HepG2 (cell line): ENCODE measurements at regions not wholly inside any gene's neighbourhood (a gene's known extent, or its start where the extent isn't known, plus 50 kb on each side); places are given as distances from the start of the nearest gene placed in this dataset.

Experiments used
- FOSL1 ChIP-seq: sonication (generic); formaldehyde crosslinking; IDR thresholded peaks from 2 replicates; pipeline ENCODE4 v1.9.0; 2021; ENCODE audit warnings: missing genetic modification reagents, borderline replicate concordance
- IKZF1 ChIP-seq: fragments of 450-650 bp; IDR thresholded peaks from 2 replicates; pipeline ENCODE4 v1.7.1; 2016
- TF ChIP-seq, protein P1 (sequence below): sonication (generic); formaldehyde crosslinking; IDR thresholded peaks from 2 replicates; pipeline ENCODE4 v1.4.0; 2020; ENCODE audit warnings: mild to moderate bottlenecking, missing genetic modification reagents
- TF ChIP-seq, protein P2 (sequence below): sonication (generic); formaldehyde crosslinking; IDR thresholded peaks from 2 replicates; pipeline ENCODE4 v1.5.1; 2020; ENCODE audit warnings: missing genetic modification reagents, mild to moderate bottlenecking, borderline replicate concordance

DNA sequence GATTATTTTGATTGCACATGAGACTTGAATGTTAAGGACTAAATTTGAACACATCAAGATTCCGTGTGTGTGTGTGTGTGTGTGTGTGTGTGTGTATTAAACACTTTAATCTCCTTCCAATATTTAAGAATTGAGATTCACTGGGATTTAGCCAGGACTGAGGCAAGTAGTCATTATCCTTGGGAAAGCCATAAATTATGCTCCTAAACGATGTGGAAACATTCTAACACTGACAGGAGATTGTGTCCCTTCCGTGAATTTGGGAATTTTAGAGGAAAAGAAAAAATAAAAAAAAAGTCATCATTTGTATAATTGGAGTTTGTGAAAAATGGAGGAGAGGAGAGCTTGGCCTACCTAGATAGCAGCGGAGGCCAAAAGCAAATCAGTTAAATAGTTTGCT, 212.9 kb downstream of the DUSP6 start (continued):
- TF ChIP-seq, protein P1, sequence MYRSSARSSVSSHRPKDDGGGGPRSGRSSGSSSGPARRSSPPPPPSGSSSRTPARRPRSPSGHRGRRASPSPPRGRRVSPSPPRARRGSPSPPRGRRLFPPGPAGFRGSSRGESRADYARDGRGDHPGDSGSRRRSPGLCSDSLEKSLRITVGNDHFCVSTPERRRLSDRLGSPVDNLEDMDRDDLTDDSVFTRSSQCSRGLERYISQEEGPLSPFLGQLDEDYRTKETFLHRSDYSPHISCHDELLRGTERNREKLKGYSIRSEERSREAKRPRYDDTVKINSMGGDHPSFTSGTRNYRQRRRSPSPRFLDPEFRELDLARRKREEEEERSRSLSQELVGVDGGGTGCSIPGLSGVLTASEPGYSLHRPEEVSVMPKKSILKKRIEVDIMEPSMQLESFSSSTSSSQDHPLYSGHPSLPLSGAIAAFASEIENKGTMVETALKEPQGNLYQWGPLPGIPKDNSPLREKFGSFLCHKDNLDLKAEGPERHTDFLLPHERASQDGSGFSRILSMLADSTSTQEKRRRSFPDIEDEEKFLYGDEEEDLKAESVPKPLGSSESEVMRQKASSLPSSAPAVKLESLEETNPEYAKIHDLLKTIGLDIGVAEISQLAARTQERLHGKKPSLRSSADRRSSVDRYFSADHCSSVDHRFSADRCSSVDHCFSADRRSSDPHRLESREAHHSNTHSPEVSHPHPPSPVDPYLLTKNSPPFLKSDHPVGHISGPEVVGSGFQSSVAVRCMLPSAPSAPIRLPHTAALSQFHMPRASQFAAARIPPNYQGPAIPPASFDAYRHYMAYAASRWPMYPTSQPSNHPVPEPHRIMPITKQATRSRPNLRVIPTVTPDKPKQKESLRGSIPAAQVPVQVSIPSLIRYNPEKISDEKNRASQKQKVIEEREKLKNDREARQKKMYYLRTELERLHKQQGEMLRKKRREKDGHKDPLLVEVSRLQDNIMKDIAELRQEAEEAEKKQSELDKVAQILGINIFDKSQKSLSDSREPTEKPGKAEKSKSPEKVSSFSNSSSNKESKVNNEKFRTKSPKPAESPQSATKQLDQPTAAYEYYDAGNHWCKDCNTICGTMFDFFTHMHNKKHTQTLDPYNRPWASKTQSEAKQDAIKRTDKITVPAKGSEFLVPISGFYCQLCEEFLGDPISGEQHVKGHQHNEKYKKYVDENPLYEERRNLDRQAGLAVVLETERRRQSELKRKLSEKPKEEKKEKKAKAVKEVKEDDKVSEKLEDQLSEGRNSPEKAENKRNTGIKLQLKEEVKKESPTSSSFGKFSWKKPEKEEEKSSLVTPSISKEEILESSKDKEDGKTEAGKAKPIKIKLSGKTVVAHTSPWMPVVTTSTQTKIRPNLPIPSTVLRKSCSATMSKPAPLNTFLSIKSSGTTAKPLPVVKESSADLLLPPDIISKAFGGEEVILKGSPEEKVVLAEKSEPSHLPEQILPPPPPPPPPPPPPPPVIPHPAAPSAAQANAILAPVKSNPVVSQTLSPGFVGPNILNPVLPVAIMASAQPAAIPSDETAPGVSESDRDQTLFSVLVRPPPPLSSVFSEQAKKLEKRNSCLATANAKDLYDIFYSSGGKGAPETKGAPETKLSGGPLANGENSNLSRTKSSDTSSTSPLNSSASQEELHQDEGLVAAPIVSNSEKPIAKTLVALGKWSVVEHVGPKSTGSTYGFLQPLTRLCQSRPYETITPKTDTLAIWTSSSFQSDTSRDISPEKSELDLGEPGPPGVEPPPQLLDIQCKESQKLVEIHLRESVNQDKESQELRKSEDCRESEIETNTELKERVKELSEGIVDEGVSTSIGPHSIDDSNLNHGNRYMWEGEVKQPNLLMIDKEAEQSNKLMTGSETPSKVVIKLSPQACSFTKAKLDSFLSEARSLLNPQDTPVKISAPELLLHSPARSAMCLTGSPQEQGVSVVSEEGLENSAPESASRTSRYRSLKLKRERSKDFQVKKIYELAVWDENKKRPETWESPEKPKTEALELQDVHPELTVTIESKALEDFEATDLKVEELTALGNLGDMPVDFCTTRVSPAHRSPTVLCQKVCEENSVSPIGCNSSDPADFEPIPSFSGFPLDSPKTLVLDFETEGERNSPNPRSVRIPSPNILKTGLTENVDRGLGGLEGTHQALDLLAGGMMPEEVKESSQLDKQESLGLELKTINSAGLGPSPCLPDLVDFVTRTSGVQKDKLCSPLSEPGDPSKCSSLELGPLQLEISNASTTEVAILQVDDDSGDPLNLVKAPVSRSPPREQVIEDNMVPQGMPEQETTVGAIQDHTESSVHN (CRISPR knock-in tag), result no peak
- TF ChIP-seq, protein P2, sequence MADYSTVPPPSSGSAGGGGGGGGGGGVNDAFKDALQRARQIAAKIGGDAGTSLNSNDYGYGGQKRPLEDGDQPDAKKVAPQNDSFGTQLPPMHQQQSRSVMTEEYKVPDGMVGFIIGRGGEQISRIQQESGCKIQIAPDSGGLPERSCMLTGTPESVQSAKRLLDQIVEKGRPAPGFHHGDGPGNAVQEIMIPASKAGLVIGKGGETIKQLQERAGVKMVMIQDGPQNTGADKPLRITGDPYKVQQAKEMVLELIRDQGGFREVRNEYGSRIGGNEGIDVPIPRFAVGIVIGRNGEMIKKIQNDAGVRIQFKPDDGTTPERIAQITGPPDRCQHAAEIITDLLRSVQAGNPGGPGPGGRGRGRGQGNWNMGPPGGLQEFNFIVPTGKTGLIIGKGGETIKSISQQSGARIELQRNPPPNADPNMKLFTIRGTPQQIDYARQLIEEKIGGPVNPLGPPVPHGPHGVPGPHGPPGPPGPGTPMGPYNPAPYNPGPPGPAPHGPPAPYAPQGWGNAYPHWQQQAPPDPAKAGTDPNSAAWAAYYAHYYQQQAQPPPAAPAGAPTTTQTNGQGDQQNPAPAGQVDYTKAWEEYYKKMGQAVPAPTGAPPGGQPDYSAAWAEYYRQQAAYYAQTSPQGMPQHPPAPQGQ (CRISPR knock-in tag), result no peak
- no peak for TF ChIP-seq IKZF1
- TF ChIP-seq FOSL1 (CRISPR knock-in tag), result no peak
